ENCODE measurements at regions not wholly inside any gene's neighbourhood (a gene's known extent, or its start where the extent isn't known, plus 50 kb on each side); places are given as distances from the start of the nearest gene placed in this dataset.
"Not testable (repeated sequence)": the region's sequence is repeated elsewhere in the genome, so short reads cannot be mapped to it uniquely, and the experiment has no call there.

- not testable (repeated sequence) for H2BK120ac ChIP-seq (ENCODE audit: low read depth, low read length); H3K4me1 ChIP-seq (ENCODE audit: control insufficient read depth, low read depth, low read length); H3K4me3 ChIP-seq (ENCODE audit: low read length); H3K18ac ChIP-seq (ENCODE audit: low read length); H4K8ac ChIP-seq (ENCODE audit: low read depth, low read length); H4K5ac ChIP-seq (ENCODE audit: low read length); H2BK15ac ChIP-seq (replicated peaks; ENCODE audit: low read depth); H3K79me1 ChIP-seq (ENCODE audit: low read length); H3K9ac ChIP-seq (ENCODE audit: low read length); DNase-seq; H2BK5ac ChIP-seq (ENCODE audit: low read length); H3K36me3 ChIP-seq (ENCODE audit: control insufficient read depth, insufficient read depth, low read length); H3K4me2 ChIP-seq (ENCODE audit: low read length); H3K27me3 ChIP-seq (ENCODE audit: insufficient read depth, low read length, poor library complexity); H3K79me2 ChIP-seq (ENCODE audit: control insufficient read depth, insufficient read depth, low read length); H3K27ac ChIP-seq (ENCODE audit: low read depth, low read length); H3K23ac ChIP-seq (ENCODE audit: low read length); H2AK5ac ChIP-seq (ENCODE audit: low read length); H3K56ac ChIP-seq (ENCODE audit: low read length); H3K4ac ChIP-seq (ENCODE audit: low read depth, low read length)
- no CpG with 5 or more reads among the region's 5 CpGs for WGBS (ENCODE audit: extremely low coverage, insufficient coverage, low lambda C conversion rate)
Measured at GRCh38 chr2:83339942-83340341, 1119.1 kb downstream of the SUCLG1 start.

DNA sequence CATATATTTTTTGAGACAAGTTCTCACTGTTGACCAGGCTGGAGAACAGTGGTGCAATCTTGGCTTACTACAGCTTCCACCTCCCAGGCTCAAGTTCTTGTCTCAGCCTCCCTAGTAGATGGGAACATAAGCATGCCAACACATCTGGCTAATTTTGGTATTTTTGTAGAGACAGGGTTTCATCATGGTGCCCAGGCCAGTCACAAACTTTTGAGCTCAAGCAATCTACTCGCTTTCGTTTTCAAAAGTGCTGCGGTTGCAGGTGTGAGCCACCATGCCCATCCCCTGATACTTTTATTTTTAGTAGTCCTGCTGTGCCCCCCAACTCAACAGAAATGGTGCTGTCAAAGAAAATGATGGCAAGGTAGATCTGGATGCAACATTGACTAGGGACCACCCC lies 1127.3 kb downstream of the SUCLG1 start:
- no peak overlapping the region for H3K9ac ChIP-seq (ENCODE audit: low read length)

GRCh38 chr2:83323038-83323437 lies 1136.0 kb downstream of the SUCLG1 start:
- H2BK120ac ChIP-seq (ENCODE audit: low read depth, low read length), result no peak overlapping the region
- WGBS (ENCODE audit: extremely low coverage, insufficient coverage, low lambda C conversion rate), result no CpG with 5 or more reads among the region's 1 CpG

More for the DNA sequence above, 1127.3 kb downstream of the SUCLG1 start:
- Histone ChIP-seq H2AK5ac (ENCODE audit: low read length) (no peak overlapping the region), H3K79me2 (ENCODE audit: control insufficient read depth, insufficient read depth, low read length) (no peaks in the 10 kb centered on the region), H2BK15ac (replicated peaks; ENCODE audit: low read depth) (no peak overlapping the region), H3K56ac (ENCODE audit: low read length) (no peak overlapping the region), H4K5ac (ENCODE audit: low read length) (no peak overlapping the region), H3K27ac (ENCODE audit: low read depth, low read length) (no peak overlapping the region), H3K79me1 (ENCODE audit: low read length) (no peaks in the 10 kb centered on the region), H2BK5ac (ENCODE audit: low read length) (no peak overlapping the region), H3K4me3 (ENCODE audit: low read length) (no peak overlapping the region), H3K4me2 (ENCODE audit: low read length) (no peak overlapping the region), H3K27me3 (ENCODE audit: insufficient read depth, low read length, poor library complexity) (no peaks in the 10 kb centered on the region), H4K8ac (ENCODE audit: low read depth, low read length) (no peak overlapping the region), H3K4me1 (ENCODE audit: control insufficient read depth, low read depth, low read length) (no peaks in the 10 kb centered on the region), H3K36me3 (ENCODE audit: control insufficient read depth, insufficient read depth, low read length) (no peaks in the 10 kb centered on the region), H3K4ac (ENCODE audit: low read depth, low read length) (no peak overlapping the region), H2BK120ac (ENCODE audit: low read depth, low read length) (no peak overlapping the region), H3K18ac (ENCODE audit: low read length) (no peak overlapping the region), H3K23ac (ENCODE audit: low read length) (no peak overlapping the region)
- DNase-seq, result no peak
- WGBS (ENCODE audit: extremely low coverage, insufficient coverage, low lambda C conversion rate), result no CpG with 5 or more reads among the region's 3 CpGs

GRCh38 chr2:83320053-83320452 lies 1139.0 kb downstream of the SUCLG1 start:
- Histone ChIP-seq H4K5ac (ENCODE audit: low read length) (no peak overlapping the region), H3K9ac (ENCODE audit: low read length) (no peak overlapping the region), H3K27me3 (ENCODE audit: insufficient read depth, low read length, poor library complexity) (no peaks in the 10 kb centered on the region), H2BK15ac (replicated peaks; ENCODE audit: low read depth) (no peak overlapping the region), H4K8ac (ENCODE audit: low read depth, low read length) (no peak overlapping the region), H2AK5ac (ENCODE audit: low read length) (no peak overlapping the region), H3K23ac (ENCODE audit: low read length) (no peak overlapping the region), H3K36me3 (ENCODE audit: control insufficient read depth, insufficient read depth, low read length) (no peaks in the 10 kb centered on the region), H3K18ac (ENCODE audit: low read length) (no peak overlapping the region), H3K4me3 (ENCODE audit: low read length) (no peak overlapping the region), H3K4me2 (ENCODE audit: low read length) (no peak overlapping the region), H3K79me1 (ENCODE audit: low read length) (no peaks in the 10 kb centered on the region), H2BK120ac (ENCODE audit: low read depth, low read length) (no peak overlapping the region), H3K4me1 (ENCODE audit: control insufficient read depth, low read depth, low read length) (no peaks in the 10 kb centered on the region), H3K27ac (ENCODE audit: low read depth, low read length) (no peak overlapping the region), H2BK5ac (ENCODE audit: low read length) (no peak overlapping the region), H3K56ac (ENCODE audit: low read length) (no peak overlapping the region), H3K4ac (ENCODE audit: low read depth, low read length) (no peak overlapping the region), H3K79me2 (ENCODE audit: control insufficient read depth, insufficient read depth, low read length) (no peaks in the 10 kb centered on the region)
- DNase-seq, result no peak

More at GRCh38 chr2:83323038-83323437, 1136.0 kb downstream of the SUCLG1 start:
- Histone ChIP-seq H3K79me1 (ENCODE audit: low read length) (no peaks in the 10 kb centered on the region), H3K56ac (ENCODE audit: low read length) (no peak overlapping the region), H3K4me1 (ENCODE audit: control insufficient read depth, low read depth, low read length) (no peaks in the 10 kb centered on the region), H3K27me3 (ENCODE audit: insufficient read depth, low read length, poor library complexity) (no peaks in the 10 kb centered on the region), H3K23ac (ENCODE audit: low read length) (no peak overlapping the region), H4K8ac (ENCODE audit: low read depth, low read length) (no peak overlapping the region), H2BK15ac (replicated peaks; ENCODE audit: low read depth) (no peak overlapping the region), H2AK5ac (ENCODE audit: low read length) (no peak overlapping the region), H3K18ac (ENCODE audit: low read length) (no peak overlapping the region), H3K9ac (ENCODE audit: low read length) (no peak overlapping the region), H4K5ac (ENCODE audit: low read length) (no peak overlapping the region), H3K4ac (ENCODE audit: low read depth, low read length) (no peak overlapping the region), H3K4me2 (ENCODE audit: low read length) (no peak overlapping the region), H3K79me2 (ENCODE audit: control insufficient read depth, insufficient read depth, low read length) (no peaks in the 10 kb centered on the region), H2BK5ac (ENCODE audit: low read length) (no peak overlapping the region), H3K27ac (ENCODE audit: low read depth, low read length) (no peak overlapping the region), H3K4me3 (ENCODE audit: low read length) (no peak overlapping the region), H3K36me3 (ENCODE audit: control insufficient read depth, insufficient read depth, low read length) (no peaks in the 10 kb centered on the region)
- DNase-seq, result no peak

- Histone ChIP-seq H3K23ac (ENCODE audit: low read length) (no peak overlapping the region), H4K8ac (ENCODE audit: low read depth, low read length) (no peak overlapping the region), H3K27me3 (ENCODE audit: insufficient read depth, low read length, poor library complexity) (no peaks in the 10 kb centered on the region), H3K18ac (ENCODE audit: low read length) (no peak overlapping the region), H3K4me1 (ENCODE audit: control insufficient read depth, low read depth, low read length) (no peaks in the 10 kb centered on the region), H4K5ac (ENCODE audit: low read length) (no peak overlapping the region), H2BK120ac (ENCODE audit: low read depth, low read length) (no peak overlapping the region), H3K9ac (ENCODE audit: low read length) (no peak overlapping the region), H3K4me2 (ENCODE audit: low read length) (no peak overlapping the region), H3K36me3 (ENCODE audit: control insufficient read depth, insufficient read depth, low read length) (no peaks in the 10 kb centered on the region), H2BK5ac (ENCODE audit: low read length) (no peak overlapping the region), H3K56ac (ENCODE audit: low read length) (no peak overlapping the region), H3K4ac (ENCODE audit: low read depth, low read length) (no peak overlapping the region), H2BK15ac (replicated peaks; ENCODE audit: low read depth) (no peak overlapping the region), H2AK5ac (ENCODE audit: low read length) (no peak overlapping the region), H3K4me3 (ENCODE audit: low read length) (no peak overlapping the region), H3K79me2 (ENCODE audit: control insufficient read depth, insufficient read depth, low read length) (no peaks in the 10 kb centered on the region), H3K27ac (ENCODE audit: low read depth, low read length) (no peak overlapping the region), H3K79me1 (ENCODE audit: low read length) (no peaks in the 10 kb centered on the region)
- no CpG with 5 or more reads among the region's 11 CpGs for WGBS (ENCODE audit: extremely low coverage, insufficient coverage, low lambda C conversion rate)
- DNase-seq, result peak; percentile 11
Measured at GRCh38 chr2:83305758-83306378, 1153.2 kb downstream of the SUCLG1 start.

- Histone ChIP-seq H3K4me3 (ENCODE audit: low read length) (no peak overlapping the region), H3K4ac (ENCODE audit: low read depth, low read length) (no peak overlapping the region), H2BK15ac (replicated peaks; ENCODE audit: low read depth) (no peak overlapping the region), H3K56ac (ENCODE audit: low read length) (no peak overlapping the region), H3K9ac (ENCODE audit: low read length) (no peak overlapping the region), H3K18ac (ENCODE audit: low read length) (peak overlapping the region; percentile 3), H3K23ac (ENCODE audit: low read length) (no peak overlapping the region), H3K79me1 (ENCODE audit: low read length) (no peaks in the 10 kb centered on the region), H3K27me3 (ENCODE audit: insufficient read depth, low read length, poor library complexity) (no peaks in the 10 kb centered on the region), H3K36me3 (ENCODE audit: control insufficient read depth, insufficient read depth, low read length) (no peaks in the 10 kb centered on the region), H3K79me2 (ENCODE audit: control insufficient read depth, insufficient read depth, low read length) (no peaks in the 10 kb centered on the region), H2BK5ac (ENCODE audit: low read length) (no peak overlapping the region), H4K8ac (ENCODE audit: low read depth, low read length) (no peak overlapping the region), H3K27ac (ENCODE audit: low read depth, low read length) (no peak overlapping the region), H3K4me2 (ENCODE audit: low read length) (no peak overlapping the region), H2AK5ac (ENCODE audit: low read length) (no peak overlapping the region), H2BK120ac (ENCODE audit: low read depth, low read length) (no peak overlapping the region), H4K5ac (ENCODE audit: low read length) (no peak overlapping the region), H3K4me1 (ENCODE audit: control insufficient read depth, low read depth, low read length) (no peaks in the 10 kb centered on the region)
- DNase-seq, result no peak
- no CpG with 5 or more reads among the region's 4 CpGs for WGBS (ENCODE audit: extremely low coverage, insufficient coverage, low lambda C conversion rate)
Measured at GRCh38 chr2:83291083-83291482, 1168.0 kb downstream of the SUCLG1 start.

All from mesendoderm (in vitro differentiated cells).